ENCODE measurements at regions not wholly inside any gene's neighbourhood (a gene's known extent, or its start where the extent isn't known, plus 50 kb on each side); places are given as distances from the start of the nearest gene placed in this dataset.
A peak's percentile ranks its signal among the peaks of the same experiment; 100 is the strongest.

DNA sequence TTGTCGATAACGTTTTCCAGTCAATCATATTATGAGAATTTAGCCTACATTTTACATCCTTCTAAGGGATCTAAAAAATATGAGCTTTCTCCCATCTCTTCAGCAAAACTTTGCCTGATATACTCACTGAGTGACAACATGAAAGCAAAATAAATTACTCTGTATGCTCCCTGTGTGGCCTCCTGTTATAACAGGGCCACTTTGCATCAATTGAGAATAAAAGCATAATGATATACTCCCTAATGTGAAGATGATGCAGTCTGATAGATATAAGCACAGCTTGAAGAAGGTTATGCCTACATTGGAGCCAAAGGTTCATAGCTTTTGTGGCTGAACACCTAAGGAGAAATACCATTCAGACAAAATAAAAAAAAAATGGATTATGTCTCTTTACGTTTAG, 561.3 kb upstream of the ZNF717 start:
- no peak for DNase-seq (ENCODE audit: low read depth)

DNA sequence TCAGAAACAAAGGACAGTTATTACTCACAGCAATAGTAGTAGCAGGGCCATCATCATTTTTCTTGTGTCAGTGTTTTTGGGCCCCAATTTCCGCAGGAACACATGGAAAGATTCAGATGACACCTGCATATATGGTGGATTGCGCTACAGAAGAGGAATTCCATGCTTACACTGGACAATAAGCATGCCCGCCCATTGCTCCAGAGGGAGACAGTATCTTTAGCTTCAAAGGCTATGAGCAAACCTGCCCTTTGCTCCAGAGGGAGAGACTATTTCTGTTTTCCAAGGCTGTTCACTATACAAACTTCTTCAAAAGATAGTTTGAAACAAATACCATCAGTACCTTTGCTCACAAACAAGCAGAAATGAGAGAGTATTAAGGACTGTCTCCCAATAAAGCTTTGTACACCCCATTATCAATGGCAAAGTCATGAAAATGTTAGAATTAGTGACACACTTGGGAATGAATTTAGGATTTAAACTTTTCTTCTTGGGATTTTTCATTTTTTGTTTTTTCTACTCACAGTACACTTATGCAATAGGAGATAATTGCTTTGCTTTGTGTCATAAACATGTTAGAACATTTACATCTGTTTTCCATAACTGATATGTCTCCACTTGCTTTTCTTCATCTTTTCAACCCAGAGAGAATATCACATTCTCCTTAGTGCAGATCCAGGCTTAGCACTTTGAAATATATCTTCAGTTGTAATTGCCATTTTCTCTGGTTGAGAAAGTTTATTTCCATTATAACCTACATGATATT, 564.5 kb upstream of the ZNF717 start:
- DNase-seq (ENCODE audit: low read depth), result no peak

DNA sequence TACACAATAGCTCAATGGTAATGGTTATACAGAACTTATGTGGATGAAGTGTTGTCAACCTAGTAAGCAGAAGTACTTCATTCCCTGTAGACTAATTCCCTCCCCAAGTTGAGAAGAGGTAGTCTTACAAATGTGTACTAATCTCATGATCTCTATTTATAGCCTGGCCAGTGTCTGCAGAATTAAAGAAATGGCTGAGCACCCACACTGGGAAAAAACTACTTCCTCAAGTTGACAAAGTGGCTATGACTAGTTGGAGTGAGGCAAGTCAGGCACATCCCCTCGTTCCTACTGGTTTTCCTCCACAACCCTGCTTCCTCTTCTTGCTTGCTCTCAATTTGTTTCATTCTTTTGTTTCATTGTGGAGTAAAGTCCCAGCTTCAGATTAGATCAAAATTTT, 566.7 kb upstream of the ZNF717 start:
- DNase-seq (ENCODE audit: low read depth), result no peak

DNA sequence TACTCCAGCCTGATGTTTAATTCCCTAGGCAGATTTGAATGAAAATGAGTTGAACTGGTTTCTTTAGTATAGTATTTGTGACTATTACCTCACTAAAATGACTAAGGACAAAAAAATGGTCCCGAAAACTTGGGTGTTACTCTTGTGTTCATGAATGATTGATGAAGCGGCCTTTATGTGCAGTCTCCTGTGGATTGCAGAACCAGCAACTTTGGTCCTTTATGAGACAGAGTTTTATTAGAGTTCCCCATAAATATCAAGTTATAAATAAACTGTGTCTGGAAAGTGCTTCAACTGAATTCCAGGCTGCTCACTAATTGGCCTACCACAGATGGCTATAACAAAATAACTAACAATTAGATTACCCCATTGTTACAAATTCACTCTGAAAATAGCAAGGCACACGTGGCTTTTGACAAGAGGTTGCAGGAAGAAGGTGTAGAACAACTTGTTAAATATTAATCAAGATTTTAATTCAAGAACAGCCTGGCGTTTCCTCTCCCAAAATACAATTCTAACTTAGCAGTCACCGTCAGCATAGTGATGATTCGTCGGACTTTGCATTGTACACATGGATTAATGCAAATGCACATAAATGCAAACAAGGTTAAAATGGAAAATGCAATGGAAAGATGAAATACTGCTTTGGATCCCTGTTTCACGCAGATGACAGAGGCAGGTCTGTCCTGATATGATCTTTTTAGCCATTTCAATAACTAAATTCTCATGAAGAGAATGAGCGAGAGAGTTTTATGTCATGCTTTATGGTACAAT, 567.3 kb upstream of the ZNF717 start:
- DNase-seq (ENCODE audit: low read depth), result no peak

DNA sequence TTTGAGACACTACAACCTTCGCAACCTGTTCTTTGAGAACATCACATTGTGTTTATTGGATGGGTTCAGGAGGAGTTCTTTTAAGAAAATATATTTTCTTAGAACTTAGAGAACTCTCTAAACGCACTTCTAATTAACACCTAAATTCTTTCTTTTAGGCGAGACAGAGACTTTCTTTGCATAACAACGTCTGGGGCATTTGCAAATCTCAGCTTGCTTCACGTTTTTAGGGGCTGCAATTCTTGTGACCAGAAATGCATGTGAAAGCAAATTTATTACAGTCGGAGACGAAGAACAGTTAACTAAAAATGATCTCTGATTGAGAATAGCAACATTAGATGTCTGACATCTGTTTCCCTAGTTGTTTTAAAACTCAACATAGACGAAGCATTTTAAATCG, 568.3 kb upstream of the ZNF717 start:
- DNase-seq (ENCODE audit: low read depth), result no peak

DNA sequence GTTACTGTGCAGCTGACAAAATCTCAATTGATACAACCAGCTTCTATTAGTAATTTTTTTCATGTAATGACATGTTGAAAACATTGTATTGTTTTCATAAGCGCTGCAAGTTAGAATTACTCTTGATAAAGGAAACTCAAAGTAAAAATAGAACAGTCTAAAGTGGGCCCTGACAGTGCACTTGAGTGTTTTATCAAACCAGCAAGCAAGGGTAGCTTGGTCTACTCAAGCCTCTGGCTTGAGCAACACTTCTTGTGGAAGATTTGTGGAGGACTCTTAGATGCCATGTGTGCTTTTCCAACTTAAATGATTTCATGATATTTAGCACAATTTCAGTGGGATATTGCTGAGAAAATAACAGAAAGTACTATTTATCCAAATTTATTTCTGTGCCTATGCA, 575.7 kb upstream of the ZNF717 start:
- no peak for DNase-seq (ENCODE audit: low read depth)

DNA sequence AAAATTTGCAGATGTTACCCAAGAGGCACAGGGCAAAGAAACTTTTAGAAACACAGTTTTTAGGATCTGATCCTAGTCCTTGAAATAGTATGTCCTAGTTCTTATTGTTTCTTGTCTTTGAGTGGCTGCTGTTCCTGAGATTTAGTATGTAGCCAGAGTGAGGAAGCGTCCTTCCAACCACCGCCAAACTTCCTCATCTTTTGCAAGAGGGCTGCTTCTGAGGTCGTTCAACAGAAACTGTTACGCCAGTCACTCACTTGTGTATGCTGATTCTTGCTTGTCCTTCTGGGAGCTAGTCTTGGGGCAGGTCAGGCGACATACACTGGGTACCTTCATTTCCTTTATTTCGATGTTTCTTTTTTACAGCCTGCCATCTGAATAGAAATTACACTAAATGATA, 577.3 kb upstream of the ZNF717 start:
- DNase-seq (ENCODE audit: low read depth), result no peak

DNA sequence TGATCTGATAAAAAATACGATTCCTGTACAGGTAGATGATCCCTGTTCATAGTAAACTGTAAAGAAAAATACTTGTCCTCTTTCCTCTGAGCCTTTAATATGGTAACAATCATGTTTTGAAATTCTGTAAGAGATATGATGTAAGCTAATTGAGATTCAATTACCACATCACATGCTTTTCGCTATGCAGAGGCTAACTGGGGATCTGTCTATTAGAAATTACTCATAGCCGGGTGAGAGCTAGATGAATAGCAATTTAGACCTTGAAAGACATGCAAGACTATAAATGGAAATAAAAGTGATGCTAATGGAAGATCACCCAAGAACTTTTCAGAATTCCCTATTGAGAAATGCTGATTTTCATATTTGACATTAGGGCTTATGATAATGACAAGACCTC, 579.9 kb upstream of the ZNF717 start:
- DNase-seq (ENCODE audit: low read depth), result no peak

DNA sequence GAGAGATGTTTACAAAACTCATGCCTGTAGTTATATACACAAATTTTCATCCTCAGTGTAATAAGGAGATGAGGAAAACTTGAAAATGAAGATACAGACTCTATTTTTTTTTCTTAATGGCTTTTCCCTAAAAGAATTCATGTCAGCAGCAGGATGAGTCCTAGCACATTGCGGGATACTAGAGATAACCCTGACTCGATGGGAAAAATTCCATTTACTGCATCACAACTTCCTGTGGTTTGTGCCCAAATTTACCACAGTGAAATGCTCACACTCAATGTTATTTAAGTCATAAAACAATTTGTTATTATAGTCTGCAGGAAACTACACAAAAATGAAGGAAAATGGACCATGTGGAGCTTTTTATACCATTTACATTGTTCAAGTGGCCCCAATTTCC, 581.9 kb upstream of the ZNF717 start:
- DNase-seq (ENCODE audit: low read depth), result no peak

DNA sequence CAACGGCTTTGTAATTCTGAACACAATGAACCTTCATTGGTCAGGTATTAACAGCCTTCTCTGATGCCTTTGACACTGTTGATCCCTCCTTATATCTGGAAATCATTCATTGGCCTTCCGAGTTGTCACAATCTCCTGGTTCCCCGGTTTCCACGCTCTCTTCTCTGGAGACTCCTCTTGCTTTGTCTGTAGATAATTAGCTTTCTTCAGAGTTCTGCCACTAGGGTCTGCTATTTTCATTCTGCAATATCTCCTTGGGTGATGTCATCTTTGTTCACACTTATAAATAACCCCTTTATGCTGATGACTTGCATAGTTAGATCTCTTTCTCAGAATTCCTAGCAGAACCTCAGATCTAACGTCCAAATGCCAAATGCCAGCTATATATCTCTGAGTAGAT, 583.8 kb upstream of the ZNF717 start:
- no peak for DNase-seq (ENCODE audit: low read depth)

DNA sequence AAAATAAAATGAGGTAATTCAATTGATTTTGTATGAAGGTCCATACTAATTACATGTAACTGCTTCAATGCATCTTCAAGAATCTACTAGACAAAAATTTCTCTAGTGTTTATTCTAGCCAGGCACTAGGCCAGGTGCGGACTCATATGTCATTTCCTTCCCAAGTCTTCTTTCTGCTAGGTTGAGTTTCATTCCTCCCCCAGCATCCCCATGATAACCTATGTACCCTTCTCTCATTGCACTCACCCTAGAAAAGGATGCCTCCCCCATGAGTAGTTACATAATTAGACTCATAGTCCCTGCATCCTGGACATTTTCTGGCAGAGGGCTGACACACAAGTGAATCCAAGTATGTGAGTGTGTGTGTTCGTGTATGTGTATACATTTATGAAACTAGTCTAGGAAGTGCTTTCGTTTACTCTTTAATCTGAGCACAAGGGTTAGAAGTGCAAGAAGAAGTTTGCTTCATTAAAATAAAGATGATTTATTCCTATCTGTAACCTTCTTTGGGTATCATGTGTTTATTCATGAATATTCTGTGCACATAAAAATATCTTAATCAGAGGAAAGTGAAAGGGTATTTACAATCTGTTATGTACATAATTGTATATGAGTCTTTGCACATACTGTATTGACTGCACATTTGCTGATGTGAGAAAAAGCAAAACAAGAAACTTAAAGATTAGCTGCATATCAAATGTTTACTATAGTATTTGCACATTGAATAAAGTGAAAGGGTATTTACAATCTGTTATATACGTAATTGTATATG, 585.6 kb upstream of the ZNF717 start:
- no peak for DNase-seq (ENCODE audit: low read depth)

DNA sequence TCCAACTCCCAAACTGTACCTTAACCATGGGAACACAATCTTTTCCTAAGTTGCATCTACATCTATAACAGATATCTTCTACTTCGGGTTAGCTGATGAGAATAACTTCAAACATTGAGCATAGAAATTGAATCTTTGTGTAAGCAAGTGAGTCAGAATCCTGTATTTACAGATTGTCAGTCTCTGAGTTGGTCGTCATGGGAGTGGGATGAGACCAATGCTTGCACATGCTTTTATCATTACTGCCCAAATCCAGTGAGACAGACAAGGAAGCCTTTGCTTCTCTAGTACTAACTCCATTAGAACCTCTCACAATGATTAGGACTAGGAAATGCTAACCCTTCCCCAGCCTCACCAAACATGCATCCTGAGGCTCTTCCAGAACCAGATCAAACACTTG, 587.1 kb upstream of the ZNF717 start:
- DNase-seq (ENCODE audit: low read depth), result no peak

DNA sequence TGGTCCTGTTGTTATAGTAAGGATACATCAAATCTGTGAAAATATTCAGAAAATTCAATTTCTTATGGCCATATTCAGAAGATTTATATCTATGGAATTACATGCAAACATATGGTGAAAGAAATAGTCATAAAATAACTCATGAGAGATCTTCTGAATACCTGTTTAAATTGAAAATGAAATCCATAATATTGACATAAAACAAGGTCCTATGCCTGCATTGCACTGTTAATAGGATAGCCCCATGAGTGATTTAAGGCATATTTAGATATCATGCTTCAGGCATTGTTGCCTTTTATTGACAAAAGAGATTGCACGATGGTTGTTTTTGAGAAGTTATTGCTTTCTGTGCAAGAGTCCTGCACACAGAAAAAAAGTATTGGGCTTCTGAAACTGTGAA, 591.7 kb upstream of the ZNF717 start:
- DNase-seq (ENCODE audit: low read depth), result no peak

DNA sequence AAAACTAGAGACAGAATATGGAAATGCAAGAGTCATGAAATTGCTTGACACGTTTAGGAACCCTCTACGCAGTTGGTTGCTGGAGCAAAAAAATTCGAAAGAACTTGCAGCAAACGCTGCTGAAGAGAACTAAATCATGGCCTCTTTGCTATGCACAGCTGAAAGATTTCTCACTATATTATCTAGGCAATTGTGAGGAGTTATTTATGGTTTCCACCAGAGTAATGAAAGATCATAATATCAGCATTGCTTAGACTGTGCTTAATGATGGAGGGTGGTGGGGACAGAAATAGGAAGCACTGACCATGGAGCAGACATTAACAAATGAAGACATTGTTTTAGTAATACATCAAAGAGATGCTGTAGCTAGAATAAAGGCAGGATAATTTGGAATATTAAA, 593.4 kb upstream of the ZNF717 start:
- no peak for DNase-seq (ENCODE audit: low read depth)

DNA sequence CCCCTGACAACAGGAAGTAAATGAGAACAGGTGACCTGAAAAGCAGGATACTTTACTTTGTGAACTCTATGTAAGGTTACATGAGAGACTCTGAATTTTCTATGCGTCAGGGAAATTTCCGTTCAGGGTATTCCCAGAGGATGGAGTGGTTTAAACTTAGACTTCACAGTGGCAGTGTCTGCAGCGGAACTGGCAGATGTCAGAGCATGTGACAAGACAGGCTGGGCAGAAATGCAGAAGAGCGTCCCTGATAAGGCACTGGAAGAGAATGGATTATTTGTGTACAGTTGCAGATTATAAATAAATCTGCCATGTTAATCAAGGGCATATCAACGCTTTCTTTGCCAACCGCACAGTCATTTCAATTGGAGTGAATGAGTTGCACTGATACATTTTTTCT, 598.4 kb upstream of the ZNF717 start:
- no peak for DNase-seq (ENCODE audit: low read depth)

DNA sequence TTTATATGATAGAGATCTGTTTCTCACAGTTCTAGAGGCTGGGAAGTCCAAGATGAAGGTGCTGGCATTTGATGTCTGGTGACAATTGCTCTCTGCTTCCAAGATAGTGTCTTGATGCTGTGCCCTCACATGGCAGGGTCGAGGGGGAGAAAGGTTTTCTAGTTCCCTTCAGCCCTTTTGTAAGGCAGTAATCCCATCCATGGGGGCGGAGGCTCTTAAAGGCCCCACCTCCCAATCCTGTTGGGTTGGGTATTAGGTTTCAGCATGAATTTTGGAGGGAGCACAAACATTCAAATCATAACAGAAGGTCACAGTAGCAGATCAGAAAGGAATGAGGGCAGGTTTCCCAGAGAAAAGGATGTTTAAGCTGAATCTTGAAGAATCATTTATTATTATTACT, 601.7 kb upstream of the ZNF717 start:
- no peak for DNase-seq (ENCODE audit: low read depth)

DNA sequence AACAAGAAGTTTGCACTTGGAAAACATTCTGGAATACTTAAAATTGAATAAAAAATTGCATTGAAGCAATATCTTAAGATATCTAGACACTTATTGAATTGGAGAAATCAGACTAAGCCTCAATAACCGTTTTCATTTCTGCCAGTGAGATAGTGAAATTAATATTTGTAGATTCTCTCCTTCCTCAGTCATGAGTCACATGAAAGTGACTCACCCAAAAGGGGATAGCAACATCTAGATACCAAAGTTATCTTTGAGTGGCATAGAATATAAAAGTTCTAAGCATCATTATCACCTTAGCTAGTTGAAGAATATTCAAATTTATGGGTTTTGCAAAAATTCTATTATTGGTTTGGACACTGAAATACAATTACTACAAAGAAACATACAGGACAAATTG, 614.8 kb upstream of the ZNF717 start:
- DNase-seq (ENCODE audit: low read depth), result no peak

DNA sequence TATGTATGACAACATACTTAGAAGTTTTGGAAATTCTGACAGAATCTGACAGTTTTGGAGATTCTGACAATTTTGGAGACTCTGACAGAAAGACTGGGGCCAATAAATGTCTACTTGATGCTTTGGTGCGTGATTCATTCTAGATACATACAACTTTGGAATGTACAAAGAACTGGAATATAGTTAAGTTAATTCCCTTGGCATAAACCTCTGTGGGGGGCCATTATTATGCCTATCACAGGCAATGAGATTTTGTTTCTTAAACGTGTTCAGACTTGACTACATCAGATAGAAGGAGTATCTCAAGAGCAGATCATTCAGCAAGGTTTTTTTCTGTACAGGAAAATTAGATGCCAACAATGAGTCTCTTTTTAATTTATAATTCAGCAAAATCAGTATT, 617.6 kb upstream of the ZNF717 start:
- no peak for DNase-seq (ENCODE audit: low read depth)

DNA sequence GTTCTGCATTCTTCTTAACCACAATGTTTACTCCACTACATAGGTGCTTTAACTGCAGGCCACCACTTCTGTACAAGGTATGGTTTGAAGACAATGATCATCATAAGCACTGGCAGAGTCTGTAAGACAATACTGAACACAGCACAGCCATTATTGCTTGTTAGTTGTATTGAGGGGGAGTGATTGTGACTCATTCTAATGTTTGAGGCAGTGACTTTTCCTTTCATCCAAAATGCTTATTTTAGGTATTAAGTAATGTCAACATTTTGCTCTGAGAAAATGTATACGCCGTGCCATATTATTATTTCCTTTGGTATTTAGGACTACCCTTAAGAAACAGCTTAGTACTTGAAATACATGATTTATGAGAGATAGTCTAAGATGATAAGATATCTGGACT, 618.2 kb upstream of the ZNF717 start:
- DNase-seq (ENCODE audit: low read depth), result no peak

DNA sequence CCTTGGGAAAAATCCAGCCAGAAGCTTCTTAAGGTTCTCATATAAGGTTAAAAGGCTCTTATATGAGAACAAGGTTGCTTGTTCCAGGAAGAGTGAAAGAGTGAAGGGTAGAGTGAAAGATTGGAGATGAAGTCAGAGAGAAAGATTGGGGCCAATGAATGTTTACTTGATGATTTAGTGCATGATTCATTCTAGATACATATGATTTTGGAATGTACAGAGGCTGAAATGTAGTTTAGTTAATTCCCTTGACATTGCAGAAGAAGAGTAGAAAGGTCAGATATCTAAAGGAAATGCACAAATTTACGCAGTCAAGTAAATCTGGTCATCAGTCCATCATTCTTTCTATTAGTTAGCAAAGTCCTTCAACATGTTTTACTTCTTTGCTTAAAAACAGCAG, 619.8 kb upstream of the ZNF717 start:
- DNase-seq (ENCODE audit: low read depth), result peak; percentile 3

DNA sequence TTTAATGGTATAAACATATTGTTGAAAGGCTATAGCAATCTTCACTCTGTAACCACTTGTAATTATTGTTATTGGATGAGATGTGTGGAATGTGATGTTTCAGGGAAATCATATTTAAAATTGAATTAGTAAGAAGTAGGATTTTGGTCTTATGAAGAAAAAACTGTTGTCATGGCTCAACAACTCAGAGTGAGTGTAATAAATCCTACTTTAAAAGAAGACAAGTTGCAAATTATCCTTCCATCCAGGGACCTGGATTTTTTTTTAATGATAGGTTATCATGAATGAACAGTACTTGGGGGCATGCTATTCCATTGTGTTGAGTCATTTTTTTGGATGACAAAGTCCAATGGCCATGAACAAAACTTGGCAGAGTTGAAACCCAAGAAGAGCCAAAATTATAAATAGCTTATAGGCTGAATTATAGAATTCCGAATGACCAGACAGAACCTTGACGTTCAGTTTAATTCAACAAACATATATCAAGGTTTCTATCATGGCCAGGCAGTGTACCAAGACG, 625.5 kb upstream of the ZNF717 start:
- no peak for DNase-seq (ENCODE audit: low read depth)

DNA sequence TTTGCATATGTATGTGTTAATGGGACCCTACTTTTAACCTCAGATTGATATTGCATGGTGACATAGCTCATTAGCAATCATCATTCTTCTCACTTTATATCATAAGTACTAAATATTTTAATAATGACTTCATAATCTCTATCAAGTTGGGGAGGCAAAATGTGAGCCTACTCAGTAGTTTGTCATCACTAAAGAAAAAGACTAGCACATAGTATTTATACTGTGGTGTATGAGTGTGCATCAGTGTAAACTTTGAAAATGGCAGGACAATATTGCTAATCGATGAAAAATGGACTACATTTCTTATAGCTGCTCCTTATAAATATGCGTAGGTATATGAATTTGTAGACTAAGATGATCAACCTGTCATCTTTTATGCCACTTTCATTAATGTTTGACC, 624.5 kb upstream of the ROBO2 start:
- no peak for DNase-seq (ENCODE audit: low read depth)
